RWPE1 (cell line): ENCODE measurements at regions not wholly inside any gene's neighbourhood (a gene's known extent, or its start where the extent isn't known, plus 50 kb on each side); places are given as distances from the start of the nearest gene placed in this dataset.

Experiments
- CTCF ChIA-PET: fragments of 350-600 bp; sonication (Branson Sonifier 250); formaldehyde crosslinking; extraction: SDS; loops from one replicate; lab custom pipeline; 2021; lab: Yijun Ruan, JAX
- POLR2A ChIA-PET: fragments of 400-600 bp; formaldehyde crosslinking; extraction: SDS; loops from one replicate; lab custom pipeline; 2020; ENCODE audit warnings: antibody characterized with exemption; ENCODE audit not compliant: low non-redundant PET; lab: Yijun Ruan, JAX
- DNase-seq: peaks from one replicate; pipeline ENCODE4 v3.0.0; 2012; ENCODE audit warnings: low spot score
- H3K27ac ChIP-seq: fragments of 450-650 bp; 2 replicates; pipeline ENCODE4 v1.5.1; 2017
- TF ChIP-seq, protein P1 (sequence below): fragments of 450-650 bp; conservative IDR thresholded peaks from 2 replicates; pipeline ENCODE4 v1.5.1; 2017; ENCODE audit warnings: low read depth, mild to moderate bottlenecking

DNA sequence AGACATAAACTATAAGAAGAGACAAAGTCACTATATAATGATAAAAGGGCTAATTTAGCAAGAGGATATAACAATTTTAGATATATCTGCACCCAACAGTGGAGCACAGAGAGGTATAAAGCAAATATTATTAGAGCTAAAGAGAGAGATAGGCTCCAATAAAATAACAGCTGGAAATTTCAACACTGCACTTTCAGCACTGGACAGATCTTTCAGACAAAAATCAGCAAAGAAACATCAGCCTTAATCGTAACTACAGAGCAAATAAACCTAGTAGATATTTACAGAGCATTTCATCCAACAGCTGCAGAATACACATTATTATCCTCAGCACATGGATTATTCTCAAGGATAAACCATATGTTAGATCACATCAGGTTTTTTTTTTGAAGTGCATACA, 642.9 kb downstream of the AMY1C start:
- no peak for DNase-seq
- H3K27ac ChIP-seq: no peak overlapping the region
- ChIA-PET CTCF (no interaction called here), POLR2A (no interaction called here)
- TF ChIP-seq, protein P1, sequence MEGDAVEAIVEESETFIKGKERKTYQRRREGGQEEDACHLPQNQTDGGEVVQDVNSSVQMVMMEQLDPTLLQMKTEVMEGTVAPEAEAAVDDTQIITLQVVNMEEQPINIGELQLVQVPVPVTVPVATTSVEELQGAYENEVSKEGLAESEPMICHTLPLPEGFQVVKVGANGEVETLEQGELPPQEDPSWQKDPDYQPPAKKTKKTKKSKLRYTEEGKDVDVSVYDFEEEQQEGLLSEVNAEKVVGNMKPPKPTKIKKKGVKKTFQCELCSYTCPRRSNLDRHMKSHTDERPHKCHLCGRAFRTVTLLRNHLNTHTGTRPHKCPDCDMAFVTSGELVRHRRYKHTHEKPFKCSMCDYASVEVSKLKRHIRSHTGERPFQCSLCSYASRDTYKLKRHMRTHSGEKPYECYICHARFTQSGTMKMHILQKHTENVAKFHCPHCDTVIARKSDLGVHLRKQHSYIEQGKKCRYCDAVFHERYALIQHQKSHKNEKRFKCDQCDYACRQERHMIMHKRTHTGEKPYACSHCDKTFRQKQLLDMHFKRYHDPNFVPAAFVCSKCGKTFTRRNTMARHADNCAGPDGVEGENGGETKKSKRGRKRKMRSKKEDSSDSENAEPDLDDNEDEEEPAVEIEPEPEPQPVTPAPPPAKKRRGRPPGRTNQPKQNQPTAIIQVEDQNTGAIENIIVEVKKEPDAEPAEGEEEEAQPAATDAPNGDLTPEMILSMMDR: no peak

DNA sequence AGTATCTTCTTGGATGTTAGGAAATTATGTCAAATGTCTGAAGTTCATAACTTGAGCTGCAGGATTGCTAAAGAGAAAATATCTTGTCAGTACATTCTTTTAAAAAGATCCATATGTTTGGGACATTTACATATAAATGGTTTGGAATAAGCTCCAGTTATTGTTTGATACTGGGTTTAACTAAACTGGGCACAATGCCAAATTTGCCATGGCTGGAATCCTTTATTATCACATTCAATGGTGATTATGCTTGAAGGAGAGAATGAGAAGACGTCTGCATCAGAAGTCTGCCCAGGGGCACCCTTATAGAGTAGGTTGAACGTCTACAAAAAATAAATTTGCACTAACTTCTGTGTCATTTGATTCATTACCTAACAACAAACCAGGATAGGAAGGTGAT, 652.5 kb downstream of the AMY1C start:
- POLR2A ChIA-PET: no interaction called here
- DNase-seq: no peak
- CTCF ChIA-PET: interaction anchor here (0.6 kb wide), 2 partner anchors 433 to 1146 kb away, joined by 3 read pairs; no protein-coding TSS in a partner anchor
- TF ChIP-seq, protein P1: no peak
- H3K27ac ChIP-seq: no peak overlapping the region

DNA sequence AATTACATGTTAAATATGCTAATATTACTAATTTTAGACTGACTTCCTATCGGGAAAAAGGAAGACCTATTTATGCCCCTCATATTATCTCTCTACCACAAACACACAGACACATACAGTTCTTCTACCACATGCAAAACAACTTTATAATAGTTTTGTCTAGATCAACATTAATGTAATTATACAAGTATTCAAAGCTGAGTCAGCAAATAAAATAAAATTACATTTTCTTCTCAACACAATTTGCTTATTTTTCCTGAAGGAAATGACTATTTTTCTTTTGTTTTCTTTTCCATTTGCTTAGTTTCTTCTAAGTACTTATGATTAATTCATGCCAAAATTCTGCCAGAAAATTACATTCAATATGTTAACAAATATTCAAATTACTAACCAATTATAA, 654.2 kb downstream of the AMY1C start:
- CTCF ChIA-PET: interaction anchor here (0.6 kb wide), 1 partner anchor 57 kb away, joined by 3 read pairs; no protein-coding TSS in a partner anchor

DNA sequence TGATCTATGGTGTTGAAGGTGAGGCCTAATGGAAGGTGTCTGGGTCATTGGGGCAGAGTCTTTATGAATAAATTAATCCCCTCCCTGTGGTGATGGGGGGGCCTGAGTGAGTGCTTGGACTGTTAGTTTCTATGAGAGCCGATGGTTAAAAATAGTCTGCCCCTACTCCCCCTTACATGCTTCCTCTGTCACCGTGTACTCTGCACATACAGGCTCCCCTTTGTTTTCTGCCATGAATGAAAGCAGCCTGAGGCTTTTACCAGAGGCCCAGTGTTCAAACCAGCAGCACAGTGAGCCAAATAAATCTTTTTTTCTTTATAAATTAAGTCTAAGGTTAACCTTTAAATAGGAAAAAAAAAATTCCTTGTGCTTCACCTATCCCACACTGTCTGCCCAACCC, 657.0 kb downstream of the AMY1C start:
- H3K27ac ChIP-seq: no peak overlapping the region
- TF ChIP-seq, protein P1: no peak
- ChIA-PET POLR2A (no interaction called here), CTCF (no interaction called here)
- no peak for DNase-seq

More for the DNA sequence above, 654.2 kb downstream of the AMY1C start:
- TF ChIP-seq, protein P1: no peak
- DNase-seq: no peak
- POLR2A ChIA-PET: no interaction called here
- H3K27ac ChIP-seq: no peak overlapping the region

DNA sequence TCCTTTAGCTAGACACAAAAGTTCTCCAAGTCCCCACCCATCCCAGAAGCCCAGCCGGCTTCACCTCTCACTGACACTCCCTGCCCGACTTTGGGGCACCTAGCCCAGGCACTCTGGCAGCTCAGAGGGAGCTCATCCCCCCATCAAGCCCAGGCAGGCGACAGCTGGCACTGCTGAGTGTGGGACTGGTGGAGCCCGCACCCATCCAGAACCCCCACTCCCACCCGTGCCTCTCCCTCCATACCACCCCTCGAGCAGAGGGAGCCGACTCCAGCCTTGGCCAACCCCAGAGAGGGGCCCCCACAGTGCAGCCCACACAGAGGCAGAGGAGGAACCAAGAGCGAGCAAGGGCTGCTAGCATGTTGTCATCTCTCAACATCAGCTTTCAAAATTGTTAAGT, 658.6 kb downstream of the AMY1C start:
- POLR2A ChIA-PET: interaction anchor here (0.6 kb wide), 1 partner anchor 269 kb away, joined by 4 read pairs; no protein-coding TSS in a partner anchor
- no peak for DNase-seq
- TF ChIP-seq, protein P1: no peak
- CTCF ChIA-PET: interaction anchor here (0.6 kb wide), 1 partner anchor 226 kb away, joined by 4 read pairs; no protein-coding TSS in a partner anchor
- no peak overlapping the region for H3K27ac ChIP-seq

DNA sequence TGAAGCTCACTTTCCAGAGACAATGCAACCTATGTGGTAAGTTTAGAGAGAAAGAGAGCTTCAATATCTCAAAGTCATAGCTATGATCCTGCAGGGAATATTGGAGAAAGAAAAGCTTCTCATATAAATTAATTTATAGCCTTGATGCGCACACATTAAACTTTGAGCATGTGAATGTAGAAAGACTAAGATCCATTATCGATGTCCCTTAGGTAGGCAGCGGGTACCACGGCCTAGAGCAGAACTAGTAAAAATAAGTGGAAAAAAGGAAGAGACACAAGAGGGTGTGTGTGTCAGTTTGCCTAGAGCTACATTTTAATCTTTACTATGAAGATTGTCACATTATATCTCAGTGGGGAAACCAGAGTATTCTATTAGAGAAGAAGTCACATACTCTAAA, 685.6 kb downstream of the AMY1C start:
- CTCF ChIA-PET: no interaction called here
- TF ChIP-seq, protein P1: no peak
- no peak overlapping the region for H3K27ac ChIP-seq
- POLR2A ChIA-PET: no interaction called here
- no peak for DNase-seq
